Panc1 (cell line): ENCODE measurements at regions not wholly inside any gene's neighbourhood (a gene's known extent, or its start where the extent isn't known, plus 50 kb on each side); places are given as distances from the start of the nearest gene placed in this dataset.

ENCODE experiments used
- ATAC-seq: fragments of 200-7000 bp; cut with Tn5 transposase; 2 replicates; pipeline ENCODE4 v1.9.1; 2020; ENCODE audit warnings: mild to moderate bottlenecking, moderate library complexity
- BruUV-seq: library from RNA; stranded (reverse); fragments of 400-500 nt; replicated peaks from 2 replicates; lab custom pipeline; 2021; lab: Mats Ljungman, UMichigan
- CTCF ChIA-PET: fragments of 300-600 bp; sonication (Branson Sonifier 250); formaldehyde crosslinking; loops from one replicate; lab custom pipeline; 2022; ENCODE audit warnings: antibody characterized with exemption; lab: Charles Lee
- POLR2A ChIA-PET: fragments of 300-600 bp; sonication (Branson Sonifier 250); formaldehyde crosslinking; loops from one replicate; lab custom pipeline; 2022; ENCODE audit warnings: antibody characterized with exemption; lab: Charles Lee
- DNase-seq: peaks from one replicate; pipeline ENCODE4 v3.0.0-alpha.2; 2010; ENCODE audit warnings: low read depth, low spot score
- H3K27ac ChIP-seq: 2 replicates; pipeline ENCODE4 v1.5.1; 2011; ENCODE audit warnings: mild to moderate bottlenecking, low read length, inconsistent platforms
- H3K27me3 ChIP-seq: fragments of 200-500 bp; sonication (Bioruptor generic); 2 replicates; pipeline ENCODE4 v1.6.0; 2014; ENCODE audit warnings: low read length, inconsistent platforms; ENCODE audit not compliant: control insufficient read depth, insufficient read depth
- H3K36me3 ChIP-seq: fragments of 200-500 bp; sonication (Bioruptor generic); 2 replicates; pipeline ENCODE4 v1.5.1; 2014; ENCODE audit warnings: inconsistent platforms, mild to moderate bottlenecking, low read length, moderate library complexity; ENCODE audit not compliant: control insufficient read depth, insufficient read depth
- H3K4me1 ChIP-seq: 2 replicates; pipeline ENCODE4 v1.5.1; 2011; ENCODE audit warnings: inconsistent platforms, mild to moderate bottlenecking, low read length, moderate library complexity; ENCODE audit not compliant: control insufficient read depth, insufficient read depth
- H3K4me3 ChIP-seq, 2 experiments: 2 replicates each; pipeline ENCODE4 v1.5.1; 2011 to 2012; ENCODE audit warnings: low read depth in 2 of 2, low read length in 2 of 2, mild to moderate bottlenecking in 2 of 2, inconsistent platforms in 1 of 2, moderate library complexity in 1 of 2
- H3K9me3 ChIP-seq: fragments of 200-500 bp; sonication (Bioruptor generic); 2 replicates; pipeline ENCODE4 v1.5.1; 2014; ENCODE audit warnings: low read depth, mild to moderate bottlenecking, inconsistent platforms, low read length, moderate library complexity; ENCODE audit not compliant: control insufficient read depth, insufficient read depth
- CTCF ChIP-seq: fragments of 450-650 bp; IDR thresholded peaks from 2 replicates; pipeline ENCODE4 v1.5.1; 2017; ENCODE audit warnings: mild to moderate bottlenecking
- POLR2AphosphoS5 ChIP-seq: IDR thresholded peaks from 2 replicates; pipeline ENCODE4 v1.6.1; 2012; ENCODE audit warnings: mild to moderate bottlenecking, low read depth, low read length, moderate library complexity
- REST ChIP-seq, 2 experiments: IDR thresholded peaks; 2 replicates each; pipeline ENCODE4 v1.6.1; 2011 to 2012; ENCODE audit warnings: low read depth in 2 of 2, control low read depth in 1 of 2, low read length in 1 of 2, mild to moderate bottlenecking in 1 of 2, moderate library complexity in 1 of 2; ENCODE audit not compliant: insufficient read depth in 1 of 2
- SIN3A ChIP-seq: IDR thresholded peaks from 2 replicates; pipeline ENCODE4 v1.6.1; 2012; ENCODE audit warnings: low read depth, mild to moderate bottlenecking, low read length, moderate library complexity, borderline replicate concordance; ENCODE audit not compliant: insufficient read depth
- TCF7L2 ChIP-seq: IDR thresholded peaks from 2 replicates; pipeline ENCODE4 v1.6.1; 2011; ENCODE audit warnings: mild to moderate bottlenecking, low read depth, low read length, inconsistent platforms
- in situ Hi-C: cut with HindIII; loops from 2 replicates; pipeline ENCODE4 v1.10.0; 2016; ENCODE audit warnings: low sequenced_read_pairs, low pct_unique_long_range_greater_than_20kb
- intact Hi-C: fragments of 100-400 bp; cut with micrococcal nuclease; formaldehyde crosslinking; loops from one replicate; pipeline ENCODE4 v1.10.0; 2022; ENCODE audit not compliant: unreplicated experiment

- Histone ChIP-seq H3K9me3 (no peaks in the 10 kb centered on the region), H3K27ac (no peak overlapping the region), H3K36me3 (no peaks in the 10 kb centered on the region), H3K27me3 (no peaks in the 10 kb centered on the region), H3K4me3 (no peak overlapping the region), H3K4me1 (no peaks in the 10 kb centered on the region)
- ChIA-PET CTCF (no interaction called here), POLR2A (interaction anchor here (0.7 kb wide), 1 partner anchor 12 kb away, joined by 4 read pairs; no protein-coding TSS in a partner anchor)
- intact Hi-C loops = no loop called here
- DNase-seq (no peak), ATAC-seq (no peak)
- no TSS peak for BruUV-seq
- TF ChIP-seq TCF7L2 (no peak), SIN3A (no peak), REST (IDR thresholded peaks at IDR 0.05; ENCODE audit: insufficient read depth in 1 of 2, low read depth in 2 of 2, low read length in 1 of 2) (no peak), POLR2AphosphoS5 (no peak), CTCF (no peak)
- in situ Hi-C loops = no loop called here
Measured at GRCh38 chr4:3703343-3703676, 62.9 kb upstream of the ADRA2C start.

- DNase-seq = no peak
- ChIA-PET POLR2A (interaction anchor here (0.7 kb wide), 1 partner anchor 11 kb away, joined by 4 read pairs; no protein-coding TSS in a partner anchor), CTCF (no interaction called here)
- H3K4me1 ChIP-seq = no peaks in the 10 kb centered on the region
- ATAC-seq = no peak
- no peak for TF ChIP-seq SIN3A
- intact Hi-C loops = no loop called here
- BruUV-seq = no TSS peak
- no peaks in the 10 kb centered on the region for H3K36me3 ChIP-seq
- no peak overlapping the region for H3K27ac ChIP-seq
- no peaks in the 10 kb centered on the region for H3K9me3 ChIP-seq
- in situ Hi-C loops = no loop called here
- H3K27me3 ChIP-seq = no peaks in the 10 kb centered on the region
- H3K4me3 ChIP-seq = no peak overlapping the region
Measured at GRCh38 chr4:3702561-3703221, 63.5 kb upstream of the ADRA2C start.

GRCh38 chr4:3701736-3702560 lies 64.2 kb upstream of the ADRA2C start:
- TF ChIP-seq POLR2AphosphoS5 (no peak), CTCF (no peak), TCF7L2 (no peak), REST (IDR thresholded peaks at IDR 0.05; ENCODE audit: insufficient read depth in 1 of 2, low read depth in 2 of 2, low read length in 1 of 2) (no peak), SIN3A (no peak)
- Histone ChIP-seq H3K4me3 (no peak overlapping the region), H3K4me1 (no peaks in the 10 kb centered on the region), H3K27ac (no peak overlapping the region), H3K36me3 (no peaks in the 10 kb centered on the region), H3K27me3 (no peaks in the 10 kb centered on the region), H3K9me3 (no peaks in the 10 kb centered on the region)
- intact Hi-C loops (no loop called here), in situ Hi-C loops (no loop called here)
- ATAC-seq = no peak
- CTCF ChIA-PET = no interaction called here
- POLR2A ChIA-PET = no interaction called here
- no peak for DNase-seq
- no TSS peak for BruUV-seq
